ENCODE measurements at regions not wholly inside any gene's neighbourhood (a gene's known extent, or its start where the extent isn't known, plus 50 kb on each side); places are given as distances from the start of the nearest gene placed in this dataset.

DNA sequence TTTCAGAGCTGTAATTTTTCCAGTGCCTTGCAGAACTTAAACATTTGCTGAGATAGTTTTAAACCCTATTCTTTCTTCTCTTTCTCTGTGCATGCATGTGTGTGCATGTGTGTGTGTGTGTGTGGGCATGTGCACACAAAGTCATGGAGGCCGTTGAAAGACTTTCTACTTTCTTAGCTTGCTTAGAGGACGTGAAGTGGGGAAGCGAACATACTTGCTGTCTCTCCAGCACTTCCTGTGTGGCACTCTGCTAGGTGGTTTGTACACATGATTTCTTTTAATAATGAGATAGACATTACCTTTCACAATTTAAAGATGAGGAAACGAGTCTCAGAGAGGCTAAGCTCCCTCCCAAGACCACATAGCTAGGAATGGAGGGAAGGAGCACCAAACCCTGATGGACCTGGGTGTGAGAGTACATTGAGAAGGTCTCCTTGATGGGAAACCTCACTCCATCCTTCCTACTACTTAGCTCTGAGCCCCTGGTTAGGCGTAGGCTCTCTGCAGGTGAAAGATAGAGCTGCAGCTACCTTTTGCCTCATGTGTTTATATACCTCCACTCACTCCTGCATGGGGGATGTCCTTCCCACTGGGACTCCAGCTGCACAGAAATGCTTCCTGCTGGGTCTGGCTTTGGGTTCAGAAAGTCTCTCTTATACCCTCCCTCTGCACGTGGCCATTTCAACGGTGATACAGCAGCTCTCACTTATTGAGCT, 101.9 kb upstream of the USP24 start:
- TF ChIP-seq, protein P1, sequence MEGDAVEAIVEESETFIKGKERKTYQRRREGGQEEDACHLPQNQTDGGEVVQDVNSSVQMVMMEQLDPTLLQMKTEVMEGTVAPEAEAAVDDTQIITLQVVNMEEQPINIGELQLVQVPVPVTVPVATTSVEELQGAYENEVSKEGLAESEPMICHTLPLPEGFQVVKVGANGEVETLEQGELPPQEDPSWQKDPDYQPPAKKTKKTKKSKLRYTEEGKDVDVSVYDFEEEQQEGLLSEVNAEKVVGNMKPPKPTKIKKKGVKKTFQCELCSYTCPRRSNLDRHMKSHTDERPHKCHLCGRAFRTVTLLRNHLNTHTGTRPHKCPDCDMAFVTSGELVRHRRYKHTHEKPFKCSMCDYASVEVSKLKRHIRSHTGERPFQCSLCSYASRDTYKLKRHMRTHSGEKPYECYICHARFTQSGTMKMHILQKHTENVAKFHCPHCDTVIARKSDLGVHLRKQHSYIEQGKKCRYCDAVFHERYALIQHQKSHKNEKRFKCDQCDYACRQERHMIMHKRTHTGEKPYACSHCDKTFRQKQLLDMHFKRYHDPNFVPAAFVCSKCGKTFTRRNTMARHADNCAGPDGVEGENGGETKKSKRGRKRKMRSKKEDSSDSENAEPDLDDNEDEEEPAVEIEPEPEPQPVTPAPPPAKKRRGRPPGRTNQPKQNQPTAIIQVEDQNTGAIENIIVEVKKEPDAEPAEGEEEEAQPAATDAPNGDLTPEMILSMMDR (IDR thresholded peaks at IDR 0.05): no peak
- no peak for TF ChIP-seq POLR2A (IDR thresholded peaks at IDR 0.05)
